B cell (primary cell): ENCODE measurements at regions not wholly inside any gene's neighbourhood (a gene's known extent, or its start where the extent isn't known, plus 50 kb on each side); places are given as distances from the start of the nearest gene placed in this dataset.

ENCODE experiments used
- ATAC-seq: fragments of 200-7000 bp; cut with Tn5 transposase; one replicate; pipeline ENCODE4 v1.10.0; 2021; ENCODE audit warnings: low read depth, mild to moderate bottlenecking, moderate number of reproducible peaks, moderate library complexity
- CTCF ChIA-PET: fragments of 350-600 bp; sonication (Branson Sonifier 250); formaldehyde crosslinking; loops from one replicate; lab custom pipeline; 2021; ENCODE audit warnings: antibody characterized with exemption, inconsistent platforms; lab: Charles Lee
- POLR2A ChIA-PET: fragments of 350-600 bp; sonication (Branson Sonifier 250); formaldehyde crosslinking; loops from one replicate; lab custom pipeline; 2021; ENCODE audit warnings: antibody characterized with exemption; lab: Charles Lee
- DNase-seq: peaks from one replicate; pipeline ENCODE4 v3.0.0; 2013
- H2AFZ ChIP-seq: 2 replicates; pipeline ENCODE4 v1.6.1; 2012; ENCODE audit warnings: mild to moderate bottlenecking, low read depth, low read length; ENCODE audit not compliant: insufficient read depth, poor library complexity, severe bottlenecking
- H3K27ac ChIP-seq, 2 donors: 1 replicate in 1 of 2; 2 replicates in 1 of 2; pipeline ENCODE4 v1.5.1; 2012 to 2013; ENCODE audit warnings: low read length in 2 of 2, mild to moderate bottlenecking in 2 of 2, moderate library complexity in 1 of 2
- H3K27me3 ChIP-seq, 4 experiments: fragments of 200-600 bp in 1 of 4; sonication (generic) in 1 of 4; replicated peaks in 1 of 4; 1 replicate in 2 of 4; 2 replicates in 2 of 4; pipeline versions ENCODE4 v1.6.1 to v1.7.0; 2013 to 2016; ENCODE audit warnings: low read length in 3 of 4, mild to moderate bottlenecking in 2 of 4, mixed read lengths in 1 of 4, moderate library complexity in 1 of 4; ENCODE audit not compliant: insufficient read depth in 4 of 4, control insufficient read depth in 3 of 4; ENCODE audit errors: control extremely low read depth in 1 of 4
- H3K36me3 ChIP-seq, 2 experiments: replicated peaks in 1 of 2; 1 replicate in 1 of 2; 2 replicates in 1 of 2; pipeline versions ENCODE4 v1.6.1 to v1.7.1; 2013; ENCODE audit warnings: low read length in 1 of 2; ENCODE audit not compliant: insufficient read depth in 2 of 2, control insufficient read depth in 1 of 2; ENCODE audit errors: control extremely low read depth in 1 of 2, extremely low read depth in 1 of 2
- H3K4me1 ChIP-seq, 2 donors: fragments of 200-600 bp in 1 of 2; sonication (generic) in 1 of 2; 1 replicate in 1 of 2; 2 replicates in 1 of 2; pipeline versions ENCODE4 v1.5.1 to v1.6.1; 2013 to 2017; ENCODE audit warnings: low read length in 2 of 2; ENCODE audit not compliant: control insufficient read depth in 2 of 2, insufficient read depth in 2 of 2
- H3K4me2 ChIP-seq: replicated peaks from 2 replicates; pipeline ENCODE3; 2012; ENCODE audit warnings: mild to moderate bottlenecking, low read depth, low read length; ENCODE audit not compliant: poor library complexity, severe bottlenecking
- H3K4me3 ChIP-seq, 5 experiments: fragments of 200-600 bp in 1 of 5; sonication (generic) in 1 of 5; 1 replicate in 3 of 5; 2 replicates in 2 of 5; pipeline versions ENCODE4 v1.5.1 to v1.7.0; 2011 to 2016; ENCODE audit warnings: low read length in 4 of 5, mild to moderate bottlenecking in 4 of 5, low read depth in 2 of 5, control low read depth in 1 of 5, moderate library complexity in 1 of 5; ENCODE audit not compliant: insufficient read depth in 1 of 5; ENCODE audit errors: control extremely low read depth in 1 of 5, extremely low read depth in 1 of 5
- H3K79me2 ChIP-seq: fragments of 200-600 bp; sonication (generic); one replicate; pipeline ENCODE4 v1.6.0; 2016; ENCODE audit warnings: low read length; ENCODE audit not compliant: control insufficient read depth, insufficient read depth
- H3K9ac ChIP-seq: fragments of 200-600 bp; sonication (generic); 2 replicates; pipeline ENCODE4 v1.6.1; 2017; ENCODE audit warnings: mild to moderate bottlenecking, low read length, moderate library complexity
- H3K9me3 ChIP-seq, 3 donors: one replicate each; pipeline versions ENCODE4 v1.6.1 to v1.7.1; 2013; ENCODE audit warnings: low read length in 2 of 3; ENCODE audit not compliant: control insufficient read depth in 2 of 3, insufficient read depth in 1 of 3; ENCODE audit errors: control extremely low read depth in 1 of 3
- H4K20me1 ChIP-seq: 2 replicates; pipeline ENCODE4 v1.6.0; 2012; ENCODE audit warnings: mild to moderate bottlenecking, low read length; ENCODE audit not compliant: insufficient read depth, control insufficient read depth, poor library complexity, severe bottlenecking
- H3K27ac Mint-ChIP-seq: one replicate; pipeline ENCODE4 v1.8.0; 2021; ENCODE audit warnings: mixed read lengths
- H3K27me3 Mint-ChIP-seq: one replicate; pipeline ENCODE4 v1.8.0; 2021; ENCODE audit warnings: mixed read lengths
- H3K4me1 Mint-ChIP-seq: one replicate; pipeline ENCODE4 v1.8.0; 2021; ENCODE audit warnings: mixed read lengths
- H3K4me3 Mint-ChIP-seq: one replicate; pipeline ENCODE4 v1.8.0; 2021; ENCODE audit warnings: mixed read lengths
- H3K9me3 Mint-ChIP-seq: one replicate; pipeline ENCODE4 v1.8.0; 2022; ENCODE audit warnings: mixed read lengths; ENCODE audit not compliant: insufficient read depth
- CTCF ChIP-seq: fragments of 200-600 bp; IDR thresholded peaks from one replicate; pipeline ENCODE4 v1.8.0; 2022; ENCODE audit warnings: antibody characterized with exemption, mild to moderate bottlenecking
- EZH2 ChIP-seq: IDR thresholded peaks from 2 replicates; pipeline ENCODE4 v1.6.1; 2012; ENCODE audit warnings: borderline replicate concordance, low read depth, mild to moderate bottlenecking, moderate library complexity, low read length; ENCODE audit not compliant: insufficient read depth, poor library complexity, severe bottlenecking
- WGBS: methylation state at CpG from one replicate; pipeline ENCODE4 v1.1.5; 2013; ENCODE audit warnings: missing lambda C conversion rate; ENCODE audit not compliant: insufficient coverage; 5-methylcytosine and 5-hydroxymethylcytosine counted together
- intact Hi-C: fragments of 100-400 bp; cut with micrococcal nuclease; formaldehyde crosslinking; loops from one replicate; pipeline ENCODE4 v1.10.0; 2022

GRCh38 chr2:239855863-239856587, 169.1 kb downstream of the NDUFA10 start:
- H2AFZ ChIP-seq: no peak overlapping the region
- peaks cover 0 to 22% (median 6%) of the 10 kb centered on the region in 4 experiments for H3K27me3 ChIP-seq
- TF ChIP-seq EZH2: no peak
- TF ChIP-seq CTCF: no peak
- H3K9me3 Mint-ChIP-seq: peaks cover 7% of the 10 kb centered on the region
- no peaks in the 10 kb centered on the region for H3K4me1 Mint-ChIP-seq
- H3K4me3 ChIP-seq: no peak overlapping the region
- H3K4me3 Mint-ChIP-seq: no peak overlapping the region
- no peaks in the 10 kb centered on the region for H4K20me1 ChIP-seq
- ChIA-PET POLR2A (no interaction called here), CTCF (no interaction called here)
- intact Hi-C loops: no loop called here
- no peaks in the 10 kb centered on the region for H3K79me2 ChIP-seq
- no peak overlapping the region for H3K9ac ChIP-seq
- H3K36me3 ChIP-seq: no peaks in the 10 kb centered on the region
- peaks cover 0 to 21% (median 8%) of the 10 kb centered on the region in 3 donors for H3K9me3 ChIP-seq
- no peak overlapping the region for H3K4me2 ChIP-seq
- no peaks in the 10 kb centered on the region for H3K4me1 ChIP-seq
- ATAC-seq (no peak), DNase-seq (no peak)
- H3K27ac ChIP-seq: no peak overlapping the region
- peaks cover 37% of the 10 kb centered on the region for H3K27me3 Mint-ChIP-seq
- 92% methylated on average over 8 of the region's 10 CpGs for WGBS
- H3K27ac Mint-ChIP-seq: no peak overlapping the region

- CTCF ChIA-PET: no interaction called here
- DNase-seq (no peak), ATAC-seq (no peak)
- no peaks in the 10 kb centered on the region for H3K36me3 ChIP-seq
- H3K27me3 ChIP-seq: peaks cover 0 to 22% (median 6%) of the 10 kb centered on the region in 4 experiments
- WGBS: 100% methylated on average over 4 of the region's 5 CpGs
- H3K4me1 Mint-ChIP-seq: no peaks in the 10 kb centered on the region
- no peak overlapping the region for H3K4me3 Mint-ChIP-seq
- H3K4me3 ChIP-seq: no peak overlapping the region
- POLR2A ChIA-PET: no interaction called here
- H3K9ac ChIP-seq: no peak overlapping the region
- no peak overlapping the region for H3K27ac Mint-ChIP-seq
- peaks cover 12% of the 10 kb centered on the region for H3K9me3 Mint-ChIP-seq
- intact Hi-C loops: no loop called here
- H2AFZ ChIP-seq: no peak overlapping the region
- peaks cover 37% of the 10 kb centered on the region for H3K27me3 Mint-ChIP-seq
- H4K20me1 ChIP-seq: no peaks in the 10 kb centered on the region
- H3K4me2 ChIP-seq: no peak overlapping the region
- H3K4me1 ChIP-seq: no peaks in the 10 kb centered on the region
- peaks cover 0 to 21% (median 8%) of the 10 kb centered on the region in 3 donors for H3K9me3 ChIP-seq
- no peak for TF ChIP-seq CTCF
- TF ChIP-seq EZH2: no peak
- H3K27ac ChIP-seq: no peak overlapping the region
- no peaks in the 10 kb centered on the region for H3K79me2 ChIP-seq
Observed at GRCh38 chr2:239854596-239854995, 170.5 kb downstream of the NDUFA10 start.
